Endothelial cell of umbilical vein (primary cell): ENCODE measurements at regions not wholly inside any gene's neighbourhood (a gene's known extent, or its start where the extent isn't known, plus 50 kb on each side); places are given as distances from the start of the nearest gene placed in this dataset.

Experiments used
- BruUV-seq: library from RNA; stranded (reverse); fragments of 400-500 nt; replicated peaks from 2 replicates; lab custom pipeline; 2021; lab: Mats Ljungman, UMichigan
- CTCF ChIA-PET: fragments of 300-600, 350-600 bp; sonication (Branson Sonifier 250); formaldehyde crosslinking; loops from one replicate; lab custom pipeline; 2021; ENCODE audit warnings: antibody characterized with exemption, inconsistent platforms; lab: Charles Lee
- POLR2A ChIA-PET: fragments of 300-600, 350-600 bp; sonication (Branson Sonifier 250); formaldehyde crosslinking; loops from one replicate; lab custom pipeline; 2021; ENCODE audit warnings: antibody characterized with exemption, inconsistent platforms; lab: Charles Lee
- DNase-seq: peaks from one replicate; pipeline ENCODE4 v3.0.0-alpha.2; 2011; ENCODE audit warnings: low read depth, low spot score
- FAIRE-seq: peaks from 2 replicates; lab custom pipeline; 2011; peaks lifted over from hg19 to GRCh38; lab: Jason Lieb, UNC
- H2AFZ ChIP-seq: 2 replicates; pipeline ENCODE4 v1.6.0; 2012; ENCODE audit warnings: low read depth, low read length, control low read depth, inconsistent platforms
- H3K27ac ChIP-seq: 2 replicates; pipeline ENCODE4 v1.5.1; 2011; ENCODE audit warnings: low read depth, mild to moderate bottlenecking, control low read depth, low read length, moderate library complexity; ENCODE audit not compliant: insufficient read depth
- H3K27me3 ChIP-seq, 2 experiments: 2 replicates each; pipeline versions ENCODE4 v1.6.0 to v1.6.1; 2011; ENCODE audit warnings: low read length in 2 of 2, mixed read lengths in 1 of 2; ENCODE audit not compliant: control insufficient read depth in 2 of 2, insufficient read depth in 2 of 2
- H3K36me3 ChIP-seq, 2 experiments: 2 replicates in 1 of 2; 3 replicates in 1 of 2; pipeline ENCODE4 v1.5.1; 2011; ENCODE audit warnings: low read length in 2 of 2, mild to moderate bottlenecking in 1 of 2, moderate library complexity in 1 of 2; ENCODE audit not compliant: control insufficient read depth in 2 of 2, insufficient read depth in 2 of 2; ENCODE audit errors: extremely low read depth in 1 of 2
- H3K4me1 ChIP-seq: 3 replicates; pipeline ENCODE4 v1.5.1; 2011; ENCODE audit warnings: mild to moderate bottlenecking, low read length; ENCODE audit not compliant: control insufficient read depth, insufficient read depth; ENCODE audit errors: extremely low read depth
- H3K4me2 ChIP-seq: 2 replicates; pipeline ENCODE4 v1.6.1; 2011; ENCODE audit warnings: low read length, control low read depth, mixed read lengths; ENCODE audit not compliant: insufficient read depth
- H3K4me3 ChIP-seq, 3 experiments: fragments of 200-600 bp in 1 of 3; sonication (generic), shearing (Covaris generic) in 1 of 3; replicated peaks in 1 of 3; 2 replicates each; pipeline ENCODE4 v1.5.1; 2011 to 2016; ENCODE audit warnings: control low read depth in 3 of 3, low read length in 3 of 3, mild to moderate bottlenecking in 2 of 3, inconsistent platforms in 1 of 3, low read depth in 1 of 3, moderate library complexity in 1 of 3; ENCODE audit not compliant: insufficient read depth in 1 of 3
- H3K79me2 ChIP-seq: 2 replicates; pipeline ENCODE4 v1.6.0; 2012; ENCODE audit warnings: low read length, inconsistent platforms; ENCODE audit not compliant: control insufficient read depth, insufficient read depth
- H3K9ac ChIP-seq: replicated peaks from 2 replicates; pipeline ENCODE3; 2011; ENCODE audit warnings: low read length, control low read depth; ENCODE audit not compliant: insufficient read depth; ENCODE audit errors: extremely low read depth
- H3K9me1 ChIP-seq: replicated peaks from 3 replicates; pipeline ENCODE4 v1.6.0; 2011; ENCODE audit warnings: mild to moderate bottlenecking, low read length; ENCODE audit not compliant: control insufficient read depth, insufficient read depth; ENCODE audit errors: extremely low read depth
- H3K9me3 ChIP-seq: replicated peaks from 2 replicates; pipeline ENCODE4 v1.5.1; 2012; ENCODE audit warnings: low read length, inconsistent platforms; ENCODE audit not compliant: control insufficient read depth, insufficient read depth
- H4K20me1 ChIP-seq: replicated peaks from 2 replicates; pipeline ENCODE3; 2011; ENCODE audit warnings: mild to moderate bottlenecking, low read length; ENCODE audit not compliant: control insufficient read depth, insufficient read depth; ENCODE audit errors: extremely low read depth
- CTCF ChIP-seq, 2 donors: IDR thresholded peaks; 1 replicate in 1 of 2; 2 replicates in 1 of 2; pipeline ENCODE4 v1.5.1; 2011; ENCODE audit warnings: low read length in 2 of 2, mild to moderate bottlenecking in 2 of 2, moderate library complexity in 2 of 2, control low read depth in 1 of 2, inconsistent platforms in 1 of 2, low read depth in 1 of 2; ENCODE audit not compliant: insufficient read depth in 1 of 2; ENCODE audit errors: extremely low read depth in 1 of 2
- EZH2 ChIP-seq: IDR thresholded peaks from 2 replicates; pipeline ENCODE4 v1.6.1; 2012; ENCODE audit warnings: borderline replicate concordance, low read depth, mild to moderate bottlenecking, moderate library complexity, low read length, inconsistent platforms; ENCODE audit not compliant: severe bottlenecking
- FOS ChIP-seq: IDR thresholded peaks from 2 replicates; pipeline ENCODE4 v1.6.1; 2011; ENCODE audit warnings: mild to moderate bottlenecking, low read length, moderate library complexity, borderline replicate concordance; ENCODE audit not compliant: insufficient read depth
- GATA2 ChIP-seq: IDR thresholded peaks from 2 replicates; pipeline ENCODE4 v1.7.0; 2011; ENCODE audit warnings: low read depth, mild to moderate bottlenecking, moderate library complexity, mixed read lengths, low read length; ENCODE audit not compliant: insufficient read length, insufficient read depth
- JUN ChIP-seq: IDR thresholded peaks from 2 replicates; pipeline ENCODE4 v1.6.1; 2011; ENCODE audit warnings: borderline replicate concordance, low read depth; ENCODE audit not compliant: insufficient read length, insufficient read depth
- MAX ChIP-seq: IDR thresholded peaks from 2 replicates; pipeline ENCODE4 v1.6.1; 2011; ENCODE audit not compliant: insufficient read depth, insufficient read length
- MYC ChIP-seq: IDR thresholded peaks from one replicate; pipeline ENCODE4 v1.6.1; 2011; ENCODE audit warnings: mild to moderate bottlenecking, low read depth, low read length
- POLR2A ChIP-seq: IDR thresholded peaks from 2 replicates; pipeline ENCODE4 v1.6.1; 2012; ENCODE audit warnings: low read depth, mild to moderate bottlenecking, control low read depth, low read length
- POLR2AphosphoS5 ChIP-seq: IDR thresholded peaks from 2 replicates; pipeline ENCODE4 v1.6.1; 2012; ENCODE audit warnings: low read depth, mild to moderate bottlenecking, control low read depth, low read length, moderate library complexity; ENCODE audit not compliant: insufficient read depth
- dilution Hi-C: fragments of 300-500 bp; cut with MboI; formaldehyde crosslinking; loops from one replicate; pipeline ENCODE4 v1.15.0; 2019; ENCODE audit warnings: low sequenced_read_pairs; ENCODE audit not compliant: extremely low pct_ligation_motif_present
- intact Hi-C: fragments of 100-400 bp; cut with micrococcal nuclease; formaldehyde crosslinking; loops from one replicate; pipeline ENCODE4 v1.10.0; 2022

GRCh38 chr6:147627411-147627810 is 118.9 kb downstream of the SAMD5 start:
- Histone ChIP-seq H3K4me2 (no peak overlapping the region), H3K9ac (no peak overlapping the region), H3K79me2 (no peaks in the 10 kb centered on the region), H3K9me3 (no peaks in the 10 kb centered on the region), H3K27me3 (no peaks in the 10 kb centered on the region), H3K27ac (no peak overlapping the region), H3K4me1 (peaks cover 3% of the 10 kb centered on the region), H3K9me1 (no peaks in the 10 kb centered on the region), H3K4me3 (no peak overlapping the region), H3K36me3 (no peaks in the 10 kb centered on the region), H4K20me1 (no peaks in the 10 kb centered on the region), H2AFZ (no peak overlapping the region)
- TF ChIP-seq GATA2 (no peak), FOS (no peak), CTCF (IDR thresholded peaks at IDR 0.05; ENCODE audit: extremely low read depth in 1 of 2, insufficient read depth in 1 of 2, low read depth in 1 of 2, low read length in 2 of 2) (no peak), POLR2A (no peak), EZH2 (no peak), MAX (no peak), JUN (no peak), MYC (no peak), POLR2AphosphoS5 (no peak)
- DNase-seq, result no peak
- POLR2A ChIA-PET, result no interaction called here
- intact Hi-C loops, result no loop called here
- CTCF ChIA-PET, result no interaction called here
- FAIRE-seq, result no peak
- no TSS peak for BruUV-seq
- dilution Hi-C loops, result no loop called here
